Bronchial epithelial cell (primary cell): ENCODE measurements at regions not wholly inside any gene's neighbourhood (a gene's known extent, or its start where the extent isn't known, plus 50 kb on each side); places are given as distances from the start of the nearest gene placed in this dataset.
"Not testable (repeated sequence)": the region's sequence is repeated elsewhere in the genome, so short reads cannot be mapped to it uniquely, and the experiment has no call there.

Experiments used
- DNase-seq: peaks from one replicate; pipeline ENCODE4 v3.0.0-alpha.2; 2010; ENCODE audit warnings: low read depth
- FAIRE-seq: peaks from 2 replicates; lab custom pipeline; 2011; peaks lifted over from hg19 to GRCh38; lab: Jason Lieb, UNC
- H3K27me3 ChIP-seq: 2 replicates; pipeline ENCODE4 v1.5.1; 2011; ENCODE audit warnings: low read length; ENCODE audit not compliant: control insufficient read depth, insufficient read depth
- H3K36me3 ChIP-seq: 2 replicates; pipeline ENCODE4 v1.5.1; 2011; ENCODE audit warnings: low read length; ENCODE audit not compliant: control insufficient read depth, insufficient read depth
- H3K4me3 ChIP-seq: 2 replicates; pipeline ENCODE4 v1.5.1; 2011; ENCODE audit warnings: mild to moderate bottlenecking, low read depth, low read length, control low read depth
- TF ChIP-seq, protein P1 (sequence below): IDR thresholded peaks from 2 replicates; pipeline ENCODE4 v1.5.1; 2011; ENCODE audit warnings: mild to moderate bottlenecking, moderate library complexity, low read length, control low read depth, inconsistent platforms; ENCODE audit not compliant: insufficient read depth, severe bottlenecking

GRCh38 chr2:67180841-67181240 lies 216.3 kb upstream of the ETAA1 start:
- no peaks in the 10 kb centered on the region for H3K27me3 ChIP-seq
- FAIRE-seq = no peak
- TF ChIP-seq, protein P1, sequence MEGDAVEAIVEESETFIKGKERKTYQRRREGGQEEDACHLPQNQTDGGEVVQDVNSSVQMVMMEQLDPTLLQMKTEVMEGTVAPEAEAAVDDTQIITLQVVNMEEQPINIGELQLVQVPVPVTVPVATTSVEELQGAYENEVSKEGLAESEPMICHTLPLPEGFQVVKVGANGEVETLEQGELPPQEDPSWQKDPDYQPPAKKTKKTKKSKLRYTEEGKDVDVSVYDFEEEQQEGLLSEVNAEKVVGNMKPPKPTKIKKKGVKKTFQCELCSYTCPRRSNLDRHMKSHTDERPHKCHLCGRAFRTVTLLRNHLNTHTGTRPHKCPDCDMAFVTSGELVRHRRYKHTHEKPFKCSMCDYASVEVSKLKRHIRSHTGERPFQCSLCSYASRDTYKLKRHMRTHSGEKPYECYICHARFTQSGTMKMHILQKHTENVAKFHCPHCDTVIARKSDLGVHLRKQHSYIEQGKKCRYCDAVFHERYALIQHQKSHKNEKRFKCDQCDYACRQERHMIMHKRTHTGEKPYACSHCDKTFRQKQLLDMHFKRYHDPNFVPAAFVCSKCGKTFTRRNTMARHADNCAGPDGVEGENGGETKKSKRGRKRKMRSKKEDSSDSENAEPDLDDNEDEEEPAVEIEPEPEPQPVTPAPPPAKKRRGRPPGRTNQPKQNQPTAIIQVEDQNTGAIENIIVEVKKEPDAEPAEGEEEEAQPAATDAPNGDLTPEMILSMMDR = no peak
- H3K4me3 ChIP-seq = no peak overlapping the region
- H3K36me3 ChIP-seq = no peaks in the 10 kb centered on the region
- DNase-seq = no peak

- H3K36me3 ChIP-seq = no peaks in the 10 kb centered on the region
- H3K4me3 ChIP-seq = no peak overlapping the region
- H3K27me3 ChIP-seq = no peaks in the 10 kb centered on the region
- DNase-seq = no peak
- TF ChIP-seq, protein P1 = no peak
- FAIRE-seq = peak; percentile 28
Observed at GRCh38 chr2:67182884-67183283, 214.2 kb upstream of the ETAA1 start.

GRCh38 chr2:67186326-67186725 lies 210.8 kb upstream of the ETAA1 start:
- no peak for FAIRE-seq
- TF ChIP-seq, protein P1 = no peak
- Histone ChIP-seq H3K36me3 (no peaks in the 10 kb centered on the region), H3K4me3 (no peak overlapping the region), H3K27me3 (no peaks in the 10 kb centered on the region)
- no peak for DNase-seq

GRCh38 chr2:67186871-67187270 lies 210.3 kb upstream of the ETAA1 start:
- no peak for FAIRE-seq
- peak; percentile 58 for DNase-seq
- H3K27me3 ChIP-seq = no peaks in the 10 kb centered on the region
- no peak overlapping the region for H3K4me3 ChIP-seq
- TF ChIP-seq, protein P1 = no peak
- no peaks in the 10 kb centered on the region for H3K36me3 ChIP-seq

DNA sequence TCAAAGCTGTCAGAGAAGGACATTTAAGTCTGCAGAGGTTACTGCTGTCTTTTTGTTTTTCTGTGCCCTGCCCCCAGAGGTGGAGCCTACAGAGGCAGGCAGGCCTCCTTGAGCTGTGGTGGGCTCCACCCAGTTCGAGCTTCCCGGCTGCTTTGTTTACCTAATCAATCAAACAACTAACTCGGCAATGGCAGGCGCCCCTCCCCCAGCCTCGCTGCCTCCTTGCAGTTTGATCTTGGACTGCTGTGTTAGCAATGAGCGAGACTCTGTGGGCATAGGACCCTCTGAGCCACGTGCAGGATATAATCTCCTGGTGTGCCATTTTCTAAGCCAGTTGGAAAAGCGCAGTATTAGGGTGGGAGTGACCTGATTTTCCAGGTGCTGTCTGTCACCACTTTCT lies 201.8 kb upstream of the ETAA1 start:
- not testable (repeated sequence) for H3K4me3 ChIP-seq, FAIRE-seq, H3K36me3 ChIP-seq, DNase-seq, H3K27me3 ChIP-seq

DNA sequence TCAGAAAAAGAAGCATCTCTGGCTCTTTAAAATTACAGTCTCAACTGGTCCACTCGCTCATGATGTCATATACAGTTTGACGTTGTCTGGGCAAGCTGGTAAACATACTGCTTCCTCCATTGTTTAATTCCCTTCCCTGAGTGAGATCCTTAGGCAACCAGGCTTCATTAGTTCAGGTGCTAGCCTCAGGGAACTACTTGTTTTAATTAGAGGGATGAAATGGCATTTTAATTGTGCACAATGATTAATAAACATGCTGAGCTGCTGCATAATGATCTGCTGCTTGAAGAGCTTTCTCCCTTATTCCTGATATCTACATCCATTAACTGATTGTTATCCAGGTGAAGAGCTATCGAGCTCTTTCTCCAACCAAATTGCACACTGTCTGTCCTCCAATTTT lies 195.6 kb upstream of the ETAA1 start:
- Histone ChIP-seq H3K36me3 (no peaks in the 10 kb centered on the region), H3K4me3 (no peak overlapping the region), H3K27me3 (no peaks in the 10 kb centered on the region)
- TF ChIP-seq, protein P1 = no peak
- DNase-seq (no peak), FAIRE-seq (no peak)
